WI38 (cell line): ENCODE measurements at regions not wholly inside any gene's neighbourhood (a gene's known extent, or its start where the extent isn't known, plus 50 kb on each side); places are given as distances from the start of the nearest gene placed in this dataset.

Source experiments
- H3K4me3 ChIP-seq: 2 replicates; pipeline ENCODE4 v1.5.1; 2011; ENCODE audit warnings: low read depth, mild to moderate bottlenecking, control low read depth, low read length
- CTCF ChIP-seq: IDR thresholded peaks from 2 replicates; pipeline ENCODE4 v1.5.1; 2012; ENCODE audit warnings: low read depth, mild to moderate bottlenecking, control low read depth, low read length

- no peak overlapping the region for H3K4me3 ChIP-seq
- TF ChIP-seq CTCF: no peak
Measured at GRCh38 chr2:120446236-120447126, 100.5 kb downstream of the INHBB start.

GRCh38 chr2:120447127-120447785 is 101.3 kb downstream of the INHBB start:
- no peak for TF ChIP-seq CTCF

GRCh38 chr2:120448436-120448835 is 102.5 kb downstream of the INHBB start:
- TF ChIP-seq CTCF: no peak
- H3K4me3 ChIP-seq: no peak overlapping the region

More at GRCh38 chr2:120447127-120447785, 101.3 kb downstream of the INHBB start:
- H3K4me3 ChIP-seq: no peak overlapping the region

- no peak overlapping the region for H3K4me3 ChIP-seq
- no peak for TF ChIP-seq CTCF
Measured at GRCh38 chr2:120448961-120449810, 103.2 kb downstream of the INHBB start.

- H3K4me3 ChIP-seq: no peak overlapping the region
- no peak for TF ChIP-seq CTCF
Measured at GRCh38 chr2:120450196-120450820, 104.4 kb downstream of the INHBB start.

- no peak for TF ChIP-seq CTCF
- H3K4me3 ChIP-seq: no peak overlapping the region
Measured at GRCh38 chr2:120451334-120451733, 105.4 kb downstream of the INHBB start.
